GM19035 (cell line): ENCODE measurements at regions not wholly inside any gene's neighbourhood (a gene's known extent, or its start where the extent isn't known, plus 50 kb on each side); places are given as distances from the start of the nearest gene placed in this dataset.
"Not testable (repeated sequence)": the region's sequence is repeated elsewhere in the genome, so short reads cannot be mapped to it uniquely, and the experiment has no call there.

Source experiments
- ATAC-seq: cut with Tn5 transposase; IDR thresholded peaks from one replicate; pipeline ENCODE4 v1.9.1; 2021; ENCODE audit not compliant: unreplicated experiment

DNA sequence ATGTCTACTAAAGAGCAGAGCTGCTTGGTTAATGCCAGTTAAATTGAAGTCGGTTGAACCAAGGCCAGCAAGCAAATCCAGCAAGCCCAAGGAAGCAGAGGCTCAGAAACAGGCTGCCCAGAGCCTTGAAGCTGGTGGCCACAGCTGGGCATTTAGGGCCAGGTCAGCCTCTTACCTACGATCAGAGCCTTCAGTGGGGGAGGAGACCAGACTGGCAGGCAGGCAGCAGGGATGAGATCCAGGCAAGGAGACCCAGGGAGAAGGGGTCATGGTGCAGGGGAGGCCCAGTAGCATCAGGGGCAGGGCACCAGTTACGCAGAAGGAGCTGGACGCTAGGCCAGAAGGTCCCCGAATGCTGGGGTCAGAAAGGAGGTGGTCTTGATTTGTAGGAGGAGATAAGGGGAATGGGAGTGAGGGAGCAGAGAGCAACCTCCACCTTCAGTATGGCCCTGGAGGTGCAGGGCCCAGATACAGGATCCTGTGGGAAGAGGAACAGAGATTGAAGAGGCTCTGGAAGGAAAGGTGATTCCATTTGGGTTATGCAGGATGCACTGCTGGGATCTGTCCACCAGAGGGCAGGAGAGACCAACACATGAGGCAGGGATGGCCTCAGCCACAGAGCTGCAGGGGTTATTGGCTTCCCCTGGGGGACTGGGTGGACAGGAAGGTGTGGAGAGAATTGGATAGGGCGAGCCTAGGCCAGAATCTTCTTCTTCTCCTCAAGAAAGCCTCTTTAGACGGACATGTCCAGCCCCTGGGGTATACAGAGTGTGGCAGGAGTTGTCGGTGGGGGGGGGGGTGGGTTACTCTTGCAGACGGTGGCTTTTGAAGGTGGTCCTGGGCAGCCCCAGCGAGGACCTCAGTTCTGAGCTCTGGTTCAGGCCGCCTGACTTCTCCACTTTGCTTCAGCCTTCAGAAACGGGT is 132.6 kb upstream of the PODXL start:
- no peak for ATAC-seq

DNA sequence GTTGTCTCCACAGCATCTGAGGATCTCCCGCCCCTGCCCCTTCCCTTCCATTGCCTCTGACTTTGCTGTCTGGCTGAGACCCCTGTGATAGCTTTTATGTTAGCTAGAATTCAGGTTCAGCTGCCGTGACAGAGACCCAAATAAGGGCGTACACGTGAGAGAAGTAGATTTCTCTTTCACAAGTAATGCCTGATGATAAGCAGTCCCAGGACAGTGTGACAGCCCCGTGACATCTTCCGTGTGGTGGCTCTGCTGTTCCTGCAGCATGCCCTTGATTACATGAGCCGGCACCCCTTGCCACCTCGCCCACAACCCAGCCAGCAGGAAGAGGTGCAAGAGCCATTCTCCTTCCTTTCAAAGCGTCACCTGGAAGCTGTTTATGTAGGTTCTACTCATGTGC is 130.9 kb upstream of the PODXL start:
- no peak for ATAC-seq

DNA sequence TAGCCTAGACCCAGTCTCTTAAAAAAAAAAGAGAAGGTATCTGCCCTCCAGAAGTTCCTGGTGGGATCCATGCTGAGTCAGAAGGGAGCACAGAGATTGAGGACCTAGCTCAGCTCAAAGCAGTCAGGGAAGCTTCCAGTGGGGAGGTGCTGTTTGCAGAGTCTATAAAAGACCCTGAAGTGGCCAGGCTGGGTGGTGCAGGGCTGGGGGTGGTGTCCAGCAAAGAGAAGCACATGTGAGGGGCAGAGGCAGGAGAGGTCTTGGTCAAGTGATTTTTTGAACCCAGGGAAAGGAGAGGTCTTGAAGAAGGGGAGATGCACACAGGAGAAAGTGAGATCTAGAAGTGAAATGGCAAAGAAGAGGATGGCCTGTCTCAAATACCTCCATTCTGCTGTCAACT is 130.4 kb upstream of the PODXL start:
- ATAC-seq, result no peak

DNA sequence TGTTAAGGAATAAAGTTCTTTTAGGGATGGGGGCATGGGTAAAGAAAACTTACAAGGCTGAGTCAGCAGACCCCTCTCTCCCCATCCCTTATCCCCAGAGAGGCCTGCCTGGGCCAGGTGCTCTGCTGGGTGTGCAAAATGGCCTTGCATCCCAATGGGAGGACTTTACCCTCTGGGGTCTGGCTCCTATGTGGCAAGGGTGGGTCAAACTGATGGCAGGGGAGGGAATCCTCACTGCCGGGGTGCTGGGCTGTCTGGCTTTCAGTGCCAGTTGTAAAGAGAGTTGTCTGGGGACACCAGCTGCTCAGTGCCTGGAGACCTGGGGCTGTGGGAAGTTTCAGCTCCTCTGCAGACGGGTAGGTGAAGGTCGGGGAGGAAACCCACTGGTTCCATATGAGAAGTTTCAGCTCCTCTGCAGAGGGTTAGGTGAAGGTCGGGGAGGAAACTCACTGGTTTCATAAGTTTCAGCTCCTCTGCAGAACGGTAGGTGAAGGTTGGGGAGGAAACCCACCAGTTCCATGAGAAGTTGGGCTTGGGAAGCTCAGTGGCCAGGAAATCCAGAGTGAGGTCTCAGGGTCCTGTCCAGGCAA is 127.2 kb upstream of the PODXL start:
- ATAC-seq, result no peak

DNA sequence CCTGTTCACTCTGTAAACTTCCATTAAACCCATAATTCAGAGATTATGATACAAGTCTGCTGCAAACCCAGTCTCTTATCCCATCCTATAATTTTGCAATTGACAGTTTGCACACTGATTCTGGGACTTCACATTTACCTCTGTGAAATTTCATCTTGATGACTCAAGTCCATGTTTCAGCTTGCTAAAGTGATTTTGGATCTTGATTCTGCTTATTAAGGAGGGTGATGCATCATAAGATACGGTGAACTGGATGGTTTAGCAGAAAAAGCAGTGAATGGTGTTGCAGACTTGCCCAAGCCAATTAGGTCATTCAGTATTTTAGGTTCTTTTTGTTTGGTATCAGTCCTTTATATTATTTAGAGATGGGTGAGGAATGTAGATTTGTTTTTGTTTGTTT is 125.5 kb upstream of the PODXL start:
- no peak for ATAC-seq

DNA sequence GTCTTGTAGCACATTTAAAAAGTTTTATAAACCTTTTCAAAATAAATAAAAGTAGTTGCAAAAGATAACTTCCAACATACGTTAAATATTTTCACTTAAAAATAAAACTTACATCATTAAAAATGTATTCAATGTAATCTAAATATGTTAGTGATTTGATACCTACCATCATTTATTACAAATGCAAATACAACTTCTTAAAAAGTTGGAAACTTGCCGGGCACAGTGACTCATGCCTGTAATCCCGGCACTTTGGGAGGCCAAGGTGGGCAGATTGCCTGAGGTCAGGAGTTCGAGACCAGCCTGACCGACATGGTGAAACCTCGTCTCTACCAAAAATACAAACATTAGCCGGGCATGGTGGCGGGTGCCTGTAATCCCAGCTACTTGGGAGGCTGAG is 122.6 kb upstream of the PODXL start:
- ATAC-seq, result not testable (repeated sequence)

DNA sequence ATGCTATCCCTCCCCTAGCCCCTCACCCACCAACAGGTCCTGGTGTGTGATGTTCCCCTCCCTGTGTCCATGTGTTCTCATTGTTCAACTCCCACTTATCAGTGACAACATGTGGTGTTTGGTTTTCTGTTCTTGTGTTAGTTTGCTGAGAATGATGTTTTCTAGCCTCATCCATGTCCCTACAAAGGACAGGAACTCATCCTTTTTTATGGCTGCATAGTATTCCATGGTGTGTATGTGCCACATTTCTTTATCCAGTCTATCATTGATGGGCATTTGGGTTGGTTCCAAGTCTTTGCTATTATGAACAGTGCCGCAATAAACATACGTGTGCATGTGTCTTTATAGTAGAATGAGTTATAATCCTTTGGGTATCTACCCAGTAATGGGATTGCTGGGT is 120.4 kb upstream of the PODXL start:
- not testable (repeated sequence) for ATAC-seq

DNA sequence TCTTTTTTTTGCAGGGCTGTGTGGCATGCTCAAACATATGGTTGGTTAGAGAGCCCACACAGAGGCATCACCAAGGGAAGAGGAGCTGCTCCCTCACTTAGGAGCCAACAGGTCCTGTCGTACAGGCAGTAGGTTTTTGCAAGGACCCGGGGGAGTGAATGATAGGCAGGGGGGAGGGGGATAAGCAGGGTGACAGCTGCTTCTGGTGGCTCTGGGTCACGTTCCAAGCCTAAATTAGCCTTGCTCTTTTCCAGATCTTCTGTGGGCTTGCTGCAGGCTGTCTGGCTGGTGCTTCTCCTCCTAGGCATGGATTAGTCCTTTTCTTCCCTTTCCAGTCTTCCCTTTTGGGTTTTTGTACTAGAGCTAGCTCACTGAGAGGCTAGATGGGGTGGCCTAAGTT is 117.7 kb upstream of the PODXL start:
- ATAC-seq, result no peak

DNA sequence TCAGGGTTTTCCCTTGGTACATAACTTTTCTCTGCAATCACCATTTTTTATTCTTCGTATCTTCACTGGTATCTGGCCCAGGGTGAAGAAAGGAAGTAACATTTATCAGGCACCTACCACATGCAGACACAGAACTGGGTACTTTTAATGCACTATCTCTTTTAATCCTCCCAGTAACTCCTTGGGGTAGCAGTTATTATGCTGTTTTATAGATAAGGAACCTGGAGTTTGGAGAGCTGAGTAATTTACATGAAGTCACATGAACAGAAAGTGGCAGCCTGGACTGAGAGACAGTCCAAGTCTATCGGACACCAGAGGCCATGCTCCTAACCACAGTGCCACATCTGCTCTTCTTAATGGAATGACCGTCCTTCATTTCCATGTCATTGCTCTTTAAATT is 117.1 kb upstream of the PODXL start:
- ATAC-seq, result no peak

DNA sequence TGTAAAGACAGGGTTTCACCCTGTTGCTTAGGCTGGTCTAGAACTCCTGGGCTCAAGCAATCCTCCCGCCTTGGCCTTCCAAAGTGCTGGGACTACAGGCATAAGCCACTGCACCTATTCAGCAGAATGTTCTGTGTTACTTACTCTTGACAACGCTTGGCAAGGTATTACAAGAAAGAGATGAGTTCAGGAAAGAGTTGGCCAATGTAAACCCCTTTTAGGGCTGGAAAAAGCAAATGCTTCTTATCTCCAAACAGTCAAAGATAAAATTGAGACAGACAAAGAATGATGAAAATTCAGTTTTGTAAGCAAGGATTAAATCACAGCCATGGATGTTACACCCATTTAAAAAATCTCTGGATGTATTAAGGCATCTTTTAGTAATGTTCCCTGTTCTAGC is 114.0 kb upstream of the PODXL start:
- no peak for ATAC-seq

DNA sequence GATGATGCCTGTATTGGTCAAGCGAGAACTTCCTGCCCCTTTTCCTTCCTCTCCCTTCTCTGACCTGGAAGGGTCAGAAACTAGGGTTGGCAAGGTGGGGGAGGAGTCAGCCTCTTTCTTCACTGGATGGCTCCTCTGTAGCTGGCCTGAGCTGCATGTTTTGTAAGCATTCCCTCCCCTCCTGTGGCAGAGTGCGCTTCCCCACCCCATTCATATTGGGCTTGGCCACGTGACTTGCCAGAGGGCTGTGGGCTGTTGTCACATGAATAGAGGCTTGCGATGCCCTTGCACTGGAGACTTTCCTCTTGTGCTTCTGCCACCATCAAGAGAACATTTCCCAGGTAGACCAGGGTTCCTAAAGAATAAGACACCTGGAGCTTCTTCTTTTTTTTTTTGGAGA is 111.3 kb upstream of the PODXL start:
- ATAC-seq, result no peak

DNA sequence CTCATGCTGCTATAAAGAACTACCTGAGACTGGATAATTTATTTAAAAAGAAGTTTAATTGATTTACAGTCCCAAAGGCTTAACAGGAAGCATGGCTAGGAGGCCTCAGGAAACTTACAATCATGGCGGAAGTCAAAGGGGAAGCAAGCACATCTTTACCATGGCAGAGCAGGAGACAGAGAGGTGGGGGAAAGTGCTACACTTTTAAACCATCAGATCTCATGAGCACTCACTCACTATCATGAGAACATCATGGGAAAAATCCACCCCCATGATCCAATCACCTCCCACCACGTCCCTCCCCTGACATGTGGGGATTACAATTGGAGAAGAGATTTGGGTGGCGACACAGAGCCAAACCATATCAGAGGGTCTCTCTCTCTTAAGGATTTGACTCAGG is 108.6 kb upstream of the PODXL start:
- no peak for ATAC-seq

DNA sequence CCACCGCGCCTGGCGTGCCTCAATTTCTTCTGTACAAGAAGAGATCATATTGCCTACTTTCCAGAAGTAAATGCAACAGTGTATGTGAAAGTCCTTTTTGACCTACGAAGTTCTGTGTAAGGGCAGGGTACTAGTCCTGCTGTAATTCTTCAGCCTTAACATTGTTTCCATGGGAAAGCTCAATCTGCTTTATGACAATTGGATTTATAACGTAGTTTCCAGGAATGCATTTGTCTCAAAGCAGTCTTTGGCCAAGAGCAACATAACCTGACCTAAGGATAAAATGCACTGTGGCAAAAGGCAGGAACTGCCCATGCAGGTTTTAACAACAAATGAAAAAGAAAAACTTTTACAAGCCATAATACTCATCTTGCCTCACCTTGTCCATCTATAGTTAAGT is 108.1 kb upstream of the PODXL start:
- ATAC-seq, result no peak

DNA sequence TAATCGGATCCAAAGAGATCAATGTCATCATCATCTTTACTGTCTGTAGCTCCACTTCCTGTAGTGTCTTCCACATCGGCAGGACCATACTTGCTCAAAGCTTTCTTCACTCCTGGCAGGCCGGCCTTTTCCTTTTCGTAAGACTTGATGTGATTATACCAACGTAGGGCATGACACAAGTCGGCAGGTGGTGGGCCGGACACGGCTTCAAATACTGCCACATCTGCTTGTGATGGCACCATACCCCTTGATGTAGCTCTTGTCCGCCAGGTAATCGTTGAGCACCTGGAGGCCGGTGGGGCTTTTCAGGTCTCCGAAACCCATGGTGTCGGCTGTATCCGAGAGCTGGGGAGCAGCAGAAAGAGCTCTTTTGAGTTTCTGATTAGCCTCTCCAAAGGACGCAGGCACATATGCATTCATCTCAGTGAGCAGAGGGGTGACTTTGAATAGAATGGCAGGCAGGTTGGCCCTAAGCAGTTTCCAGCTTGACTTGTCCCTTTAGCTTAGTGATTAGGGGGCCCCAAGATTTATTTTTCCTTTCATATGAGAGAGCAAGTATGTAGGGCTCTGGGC is 106.0 kb upstream of the PODXL start:
- not testable (repeated sequence) for ATAC-seq

DNA sequence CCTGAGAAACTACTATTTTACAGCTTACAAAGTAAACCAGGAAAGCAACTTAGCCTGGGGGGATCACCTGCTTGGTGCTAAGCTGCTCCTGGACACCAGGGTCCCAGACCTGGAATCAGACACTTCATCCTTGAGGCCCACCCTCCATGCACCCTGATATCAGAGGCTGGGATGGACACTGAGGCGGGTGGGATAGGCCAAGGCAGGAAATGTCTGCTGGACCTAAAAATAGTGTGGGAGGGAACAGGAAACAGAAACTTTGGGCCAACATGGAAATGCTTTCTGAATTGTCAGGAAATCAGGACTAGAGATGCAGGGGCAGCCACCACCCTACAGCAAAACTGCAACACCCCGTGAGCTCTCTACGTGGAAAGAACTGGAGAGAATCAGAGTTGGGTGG is 101.5 kb upstream of the PODXL start:
- ATAC-seq, result no peak

DNA sequence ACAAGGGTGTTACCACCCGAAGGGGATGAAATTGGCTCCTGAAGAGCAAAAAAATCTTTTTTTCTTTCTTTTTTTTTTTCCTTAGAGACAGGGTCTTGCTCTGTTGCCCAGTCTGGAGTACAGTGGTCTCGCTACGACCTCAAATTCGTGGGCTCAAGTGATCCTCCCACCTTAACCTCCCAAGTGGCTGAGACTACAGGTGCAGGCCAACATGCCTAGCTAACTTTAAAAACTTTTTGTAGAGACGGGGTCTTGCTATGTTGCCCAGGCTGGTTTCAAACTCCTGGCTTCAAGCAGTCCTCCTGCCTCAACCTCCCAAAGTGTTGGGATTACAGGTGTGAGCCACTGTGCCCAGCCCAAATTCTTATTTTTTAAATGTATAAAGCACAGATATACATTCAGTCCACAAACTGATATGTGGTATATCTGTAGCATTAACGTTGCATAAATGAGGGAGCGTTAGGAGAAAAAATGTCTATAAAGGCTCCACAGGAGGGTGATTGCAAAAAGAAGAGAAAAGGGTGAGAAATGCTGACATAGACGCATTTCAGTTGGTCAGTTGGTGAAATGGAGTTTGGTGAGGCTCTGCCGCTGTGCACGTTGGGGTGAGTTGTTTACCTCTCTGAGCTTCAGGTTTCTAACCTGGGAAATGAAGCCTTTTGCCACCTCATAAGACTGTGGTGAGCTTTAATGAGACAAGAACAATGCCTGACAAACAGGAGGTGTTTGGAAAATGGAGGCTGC is 100.7 kb upstream of the PODXL start:
- no peak for ATAC-seq

DNA sequence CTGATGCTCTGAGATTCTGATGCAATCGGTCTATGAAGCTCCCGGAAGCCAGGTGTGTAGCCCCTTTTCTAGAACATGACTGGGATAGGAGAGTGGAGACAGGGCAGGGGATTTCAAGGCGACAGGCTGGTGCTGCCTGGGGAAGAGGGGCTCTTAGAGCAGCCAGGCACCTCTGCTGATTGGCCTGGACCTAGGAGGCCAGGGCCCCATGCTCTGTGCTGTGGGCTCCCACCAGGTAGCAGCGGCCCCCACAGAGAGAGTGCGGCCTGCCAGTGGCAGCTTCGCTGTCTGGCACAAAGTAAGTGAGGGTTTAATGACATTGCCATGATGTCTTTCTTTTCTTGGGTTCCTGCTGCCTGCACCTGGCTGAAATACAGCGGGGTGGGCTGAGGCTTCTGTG is 99.4 kb upstream of the PODXL start:
- ATAC-seq, result no peak

DNA sequence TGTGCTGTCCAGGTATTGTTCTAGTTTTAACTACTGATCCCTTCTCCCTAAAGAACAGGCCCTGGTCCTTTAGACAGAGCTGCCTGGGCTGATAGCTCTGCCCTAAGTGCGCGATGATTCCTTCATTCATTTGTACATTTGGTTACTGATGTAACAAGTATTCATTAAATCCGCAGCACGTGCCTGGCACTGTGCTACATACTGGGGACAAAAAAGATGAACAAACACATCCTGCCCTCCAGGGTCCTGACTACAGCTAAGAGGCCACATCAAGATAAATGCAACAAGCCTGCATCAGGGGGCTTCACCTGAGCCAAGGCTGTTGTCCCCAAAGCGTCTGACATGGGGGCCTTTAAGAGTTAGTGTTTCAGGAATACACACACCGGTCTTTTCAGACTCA is 99.0 kb upstream of the PODXL start:
- no peak for ATAC-seq

DNA sequence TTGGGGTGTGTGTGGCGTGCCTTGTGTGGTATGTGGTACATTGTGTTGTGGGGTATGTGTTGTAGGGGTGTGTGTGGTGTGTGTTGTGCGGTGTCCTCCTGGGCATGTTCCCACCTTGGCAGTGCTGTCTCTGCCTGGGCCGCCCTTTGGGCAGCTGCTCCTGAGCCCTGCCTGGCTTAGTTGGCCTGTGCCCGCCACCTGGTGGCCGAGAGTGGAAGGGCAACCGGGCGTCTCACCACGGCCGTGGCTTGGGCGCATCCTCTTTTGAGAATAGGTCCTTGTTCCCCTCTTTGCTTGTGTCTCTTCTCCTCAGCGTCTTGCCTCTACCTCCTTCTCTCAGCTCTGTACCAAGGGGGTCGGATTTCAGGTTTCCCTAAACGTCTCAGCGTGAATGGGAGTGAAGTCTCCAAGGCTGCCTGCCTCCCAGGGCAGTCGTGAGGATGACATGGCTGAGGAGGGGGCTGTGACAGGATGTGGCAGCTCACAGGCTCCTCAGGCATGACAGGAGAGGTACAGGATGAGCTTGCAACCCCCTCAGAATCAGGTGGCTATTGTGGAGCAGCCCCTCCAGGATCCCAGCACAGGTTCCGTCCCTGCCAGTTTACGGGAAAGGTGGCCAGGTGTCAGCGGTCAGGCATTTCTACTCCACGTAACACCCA is 98.4 kb upstream of the PODXL start:
- peak; percentile 79 for ATAC-seq

DNA sequence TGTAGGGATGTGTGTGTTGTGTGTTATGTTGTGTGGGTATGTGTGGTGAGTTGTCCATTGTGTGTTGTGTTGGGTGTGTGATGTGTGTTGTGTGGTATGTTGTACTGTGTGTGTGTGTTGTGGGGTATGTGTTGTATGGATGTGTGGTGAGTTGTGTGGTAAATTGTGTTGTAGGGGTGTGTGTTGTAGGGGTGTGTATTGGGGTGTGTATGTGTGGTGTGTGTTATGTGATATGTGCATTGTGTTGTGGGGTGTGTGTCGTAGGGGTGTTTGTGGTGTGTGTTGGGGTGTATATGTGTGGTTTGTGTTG is 97.8 kb upstream of the PODXL start:
- no peak for ATAC-seq
